HG03442 (cell line): ENCODE measurements at regions not wholly inside any gene's neighbourhood (a gene's known extent, or its start where the extent isn't known, plus 50 kb on each side); places are given as distances from the start of the nearest gene placed in this dataset.

Experiments used
- ATAC-seq: cut with Tn5 transposase; IDR thresholded peaks from one replicate; pipeline ENCODE4 v1.9.1; 2021; ENCODE audit warnings: mild to moderate bottlenecking, moderate library complexity; ENCODE audit not compliant: unreplicated experiment

DNA sequence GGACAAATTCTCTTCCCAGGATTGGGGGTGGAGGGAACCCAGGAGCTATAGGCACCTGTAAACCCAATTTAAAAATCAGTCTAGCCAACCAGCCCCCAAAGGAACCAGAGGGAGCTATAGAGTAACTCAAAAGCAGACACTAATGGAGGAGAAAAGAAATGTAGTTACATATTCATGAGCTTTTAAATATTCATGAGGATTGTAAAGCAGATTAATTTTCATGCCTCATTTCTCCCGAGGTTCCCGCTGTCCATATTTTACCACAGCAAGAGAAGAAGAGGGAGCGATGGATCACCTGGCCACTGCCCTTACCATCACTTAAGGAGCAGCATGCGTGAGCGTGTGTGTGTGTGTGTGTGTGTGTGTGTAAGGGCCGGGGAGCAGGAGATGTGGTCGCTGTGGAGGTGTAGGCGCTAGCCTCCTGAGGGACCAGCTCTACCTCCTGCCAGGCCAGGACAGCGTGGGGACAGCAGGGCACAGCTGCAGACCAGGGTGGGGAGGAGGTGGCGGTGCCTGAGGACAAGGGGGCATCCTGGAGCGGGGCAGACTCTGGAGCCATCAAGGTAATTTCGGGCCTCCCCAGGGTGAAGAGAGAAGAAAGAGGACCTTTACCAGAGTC lies 100.7 kb upstream of the THY1 start:
- ATAC-seq: no peak

GRCh38 chr11:119522609-119523008 lies 99.6 kb upstream of the THY1 start:
- ATAC-seq: no peak

GRCh38 chr11:119521551-119521950 lies 98.6 kb upstream of the THY1 start:
- ATAC-seq: no peak

DNA sequence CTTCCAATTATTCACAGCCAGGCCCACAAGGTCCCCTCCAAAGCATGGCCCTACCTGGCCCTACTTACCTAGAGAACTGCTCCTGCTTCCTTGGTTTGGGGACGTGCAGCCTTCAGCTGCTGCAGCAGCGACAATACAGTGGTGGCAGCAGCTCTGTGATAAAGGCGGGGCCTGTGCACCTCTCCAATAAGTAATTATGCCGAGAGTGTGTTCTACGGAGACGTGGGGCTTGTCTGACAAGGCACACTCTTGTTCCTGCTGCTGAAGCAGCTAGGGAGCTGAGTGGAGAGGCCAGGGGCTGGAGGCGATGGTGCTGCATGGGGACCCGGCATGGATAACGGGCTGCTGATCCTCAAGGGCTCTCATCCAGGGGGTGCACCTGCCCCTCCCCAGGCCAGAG lies 98.0 kb upstream of the THY1 start:
- no peak for ATAC-seq

- no peak for ATAC-seq
Measured at GRCh38 chr11:119520400-119520799, 97.4 kb upstream of the THY1 start.

DNA sequence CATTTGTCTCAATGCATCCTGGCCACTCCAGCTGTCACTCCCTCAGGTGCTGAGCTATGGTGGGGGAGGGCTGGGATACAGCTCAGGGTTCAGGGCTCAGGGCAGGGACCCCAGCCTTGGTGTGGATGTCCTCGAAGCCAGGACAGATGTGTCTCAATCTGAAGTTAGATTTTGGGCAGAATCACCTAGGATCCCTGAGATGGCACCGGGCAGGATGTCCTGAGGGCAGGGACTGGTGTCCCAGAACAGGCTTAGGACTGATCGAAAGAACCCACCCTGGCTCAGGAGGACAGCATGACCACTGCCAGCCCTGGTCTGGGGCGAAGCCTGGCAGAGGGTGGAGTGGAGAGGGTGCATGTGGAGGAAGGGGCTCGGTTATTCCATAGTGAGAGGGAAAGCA lies 96.8 kb upstream of the THY1 start:
- ATAC-seq: no peak

- ATAC-seq: no peak
Measured at GRCh38 chr11:119518746-119519730, 96.1 kb upstream of the THY1 start.

DNA sequence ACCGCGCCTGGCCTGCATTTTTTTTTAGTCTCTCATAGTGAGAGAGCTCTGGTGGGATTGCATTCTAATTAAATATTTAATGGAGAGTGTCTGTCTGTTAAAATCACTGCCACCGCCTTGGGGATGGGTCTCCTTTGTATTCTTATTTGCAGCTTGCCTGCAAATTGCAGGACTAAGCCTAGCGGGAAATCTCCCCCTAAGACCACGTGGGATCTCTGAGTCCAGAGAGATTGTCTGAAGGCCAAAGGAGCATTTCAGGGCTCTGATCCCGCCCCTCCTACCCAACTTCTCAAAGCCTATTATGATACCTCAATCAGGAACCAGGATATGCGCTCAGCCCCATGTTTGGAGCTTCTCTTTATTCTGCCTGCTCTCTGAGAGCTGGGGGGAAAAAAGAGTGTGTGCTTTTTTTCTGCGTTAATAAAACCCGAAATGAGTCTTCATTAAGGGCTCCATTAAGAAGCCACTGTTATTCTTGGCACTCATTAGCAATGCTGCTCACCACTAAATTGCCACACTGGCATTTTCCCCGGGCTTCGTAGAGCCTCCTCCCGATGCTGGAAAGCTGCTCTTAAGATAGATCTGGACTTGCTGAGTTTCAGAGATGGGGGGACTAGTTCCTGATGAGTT lies 92.9 kb upstream of the THY1 start:
- ATAC-seq: no peak

GRCh38 chr11:119513806-119514170 lies 90.8 kb upstream of the THY1 start:
- no peak for ATAC-seq

DNA sequence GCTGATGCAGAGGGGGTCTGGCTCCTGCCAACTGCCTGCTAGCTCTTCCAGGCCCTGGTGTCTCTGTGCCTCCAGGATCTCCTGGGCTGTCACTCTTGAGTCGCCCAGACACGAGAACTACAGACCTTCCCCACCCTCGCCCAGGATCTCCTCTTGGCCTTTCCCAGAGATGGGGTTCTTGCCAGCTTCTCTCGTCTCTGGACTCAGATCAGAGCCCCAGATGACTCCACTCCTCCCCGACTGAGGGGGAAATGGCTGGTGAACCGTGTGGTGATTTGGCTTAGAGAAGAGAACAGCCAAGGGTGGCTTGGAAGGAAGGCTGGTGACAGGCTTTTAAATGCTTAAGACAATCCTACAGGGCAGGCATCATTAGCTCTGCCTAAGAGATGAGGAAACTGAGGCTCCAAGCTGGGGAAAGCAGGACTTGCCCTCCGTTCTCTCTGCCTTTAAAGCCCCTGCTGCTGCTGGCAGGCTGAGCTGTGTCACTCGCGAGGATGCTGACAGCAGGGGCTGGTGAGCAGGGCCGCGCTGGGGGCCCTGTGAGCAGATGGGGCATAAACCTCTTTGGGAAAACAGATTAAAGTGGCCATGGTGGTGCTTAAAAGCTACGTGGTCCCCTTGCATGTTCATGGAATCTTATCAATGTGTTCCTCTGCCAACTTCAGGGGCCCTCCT lies 90.3 kb upstream of the THY1 start:
- no peak for ATAC-seq

GRCh38 chr11:119512369-119512768 lies 89.4 kb upstream of the THY1 start:
- ATAC-seq: no peak

GRCh38 chr11:119511614-119512306 lies 88.8 kb upstream of the THY1 start:
- ATAC-seq: no peak

GRCh38 chr11:119509969-119510401 lies 87.0 kb upstream of the THY1 start:
- ATAC-seq: peak; percentile 85

DNA sequence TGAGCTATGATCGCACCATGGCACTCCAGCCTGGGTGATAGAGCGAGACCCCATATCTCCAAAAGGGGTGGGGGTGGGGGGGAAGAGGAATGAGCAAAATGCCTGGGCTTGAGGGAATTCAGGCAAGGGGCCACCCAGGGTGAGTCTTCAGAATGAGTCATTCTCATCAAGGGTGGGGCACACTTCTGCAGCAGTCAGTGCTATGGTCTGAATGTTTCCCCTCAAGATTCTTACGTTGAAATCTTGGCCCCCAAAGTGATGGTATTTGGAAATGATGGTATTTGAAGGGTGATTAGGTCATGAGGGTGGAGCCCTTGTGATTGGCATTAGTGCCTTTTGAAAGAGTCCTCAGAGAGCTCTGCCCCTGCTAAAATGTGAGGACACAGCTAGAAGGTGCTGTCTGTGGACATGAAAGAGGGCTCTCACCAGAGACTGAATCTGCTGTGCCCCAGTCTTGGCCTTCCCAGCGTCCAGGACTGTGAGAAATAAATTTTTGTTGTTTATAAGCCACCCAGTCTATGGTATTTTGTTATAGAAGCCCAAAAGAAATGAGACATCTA lies 86.4 kb upstream of the THY1 start:
- no peak for ATAC-seq

DNA sequence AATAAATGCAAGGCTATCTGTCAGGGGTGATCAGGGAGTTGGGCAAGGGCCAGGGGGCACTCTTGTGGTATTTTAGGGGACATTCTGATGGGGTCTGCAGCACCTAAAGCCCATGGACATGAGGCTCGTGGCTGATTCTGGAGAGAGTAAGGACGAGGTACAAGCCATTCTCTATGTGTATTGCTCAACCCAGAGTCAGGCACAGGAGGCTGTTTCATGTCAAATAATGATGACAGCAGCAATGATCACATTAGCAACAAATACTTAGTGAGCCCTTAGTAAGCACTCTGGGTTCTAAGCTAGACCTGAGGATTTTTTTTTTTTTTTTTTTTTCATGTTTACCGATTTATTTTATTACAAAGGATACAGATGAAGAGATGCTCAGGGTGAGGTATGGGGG lies 83.5 kb upstream of the THY1 start:
- no peak for ATAC-seq

GRCh38 chr11:119505861-119506260 lies 82.9 kb upstream of the THY1 start:
- ATAC-seq: no peak

DNA sequence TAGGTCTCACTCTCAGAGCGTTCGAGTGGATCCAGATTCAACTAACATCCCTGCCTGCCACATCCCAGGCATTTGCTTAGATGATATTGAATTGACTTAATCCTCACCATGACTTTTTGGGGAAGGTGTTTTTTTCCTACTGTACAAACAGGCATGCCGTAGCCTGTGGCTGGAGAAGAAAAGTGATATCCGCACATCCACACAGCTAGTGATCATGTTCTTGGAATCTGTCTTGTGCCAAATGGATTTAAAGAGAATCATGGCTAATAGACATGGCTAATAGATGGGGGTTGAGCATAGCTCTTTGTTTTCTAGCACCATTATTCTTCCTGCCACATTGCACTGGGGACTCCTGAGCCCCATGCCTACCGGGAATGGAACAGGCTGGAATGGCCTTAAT lies 82.1 kb upstream of the THY1 start:
- ATAC-seq: no peak

DNA sequence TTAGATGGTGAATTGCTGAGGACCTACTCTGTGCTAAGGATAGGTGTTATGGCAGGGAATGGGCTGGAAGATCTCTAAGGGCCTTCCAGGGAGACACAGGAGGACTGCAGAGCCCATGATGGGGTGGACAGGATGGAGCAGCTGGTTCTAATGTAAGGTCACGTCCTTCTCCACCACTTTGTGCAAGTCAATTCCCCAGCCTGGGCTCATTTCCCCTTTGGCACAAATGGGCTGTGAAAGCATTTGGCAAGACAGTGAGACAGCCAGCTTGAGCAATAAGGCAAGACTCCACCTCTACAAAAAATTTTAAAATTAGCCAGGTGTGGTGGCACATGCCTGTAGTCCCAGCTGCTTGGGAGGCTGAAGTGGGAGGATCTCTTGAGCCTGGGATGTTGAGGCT lies 81.4 kb upstream of the THY1 start:
- ATAC-seq: no peak

GRCh38 chr11:119501777-119502405 lies 78.9 kb upstream of the THY1 start:
- no peak for ATAC-seq

DNA sequence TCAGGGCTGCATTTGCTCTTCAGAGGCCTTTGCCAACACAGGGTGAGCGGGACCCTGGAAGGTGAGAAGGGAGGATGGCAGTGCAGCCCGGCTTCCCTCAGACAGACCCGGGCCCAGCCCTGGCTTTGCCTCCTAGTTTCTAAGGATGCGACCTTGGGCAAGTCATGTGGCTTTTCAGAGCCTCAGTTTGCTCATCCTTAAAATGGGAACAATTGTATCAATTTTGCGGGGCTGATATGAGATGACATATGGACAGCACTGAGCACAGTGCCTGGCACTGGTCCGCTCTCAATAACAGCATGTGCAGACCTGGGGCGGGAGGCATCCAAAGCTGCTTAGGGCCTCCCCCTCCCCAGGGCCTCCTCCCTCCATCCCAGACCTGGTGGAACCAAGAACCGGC lies 74.7 kb upstream of the THY1 start:
- no peak for ATAC-seq
